ENCODE measurements at regions not wholly inside any gene's neighbourhood (a gene's known extent, or its start where the extent isn't known, plus 50 kb on each side); places are given as distances from the start of the nearest gene placed in this dataset.

- TF ChIP-seq CTCF (IDR thresholded peaks at IDR 0.05) (no peak), EZH2phosphoT487 (IDR thresholded peaks at IDR 0.05) (no peak)
These were observed 63.5 kb upstream of the DMRT1 start for GRCh38 chr9:777978-778377.
